ENCODE measurements at regions not wholly inside any gene's neighbourhood (a gene's known extent, or its start where the extent isn't known, plus 50 kb on each side); places are given as distances from the start of the nearest gene placed in this dataset.

GRCh38 chr9:29348999-29349398 lies 1775.7 kb upstream of the C9orf72 start:
- TF ChIP-seq CTCF (IDR thresholded peaks at IDR 0.05): no peak

GRCh38 chr9:29389421-29389820 lies 1816.1 kb upstream of the C9orf72 start:
- TF ChIP-seq CTCF (IDR thresholded peaks at IDR 0.05): no peak

- no peak for TF ChIP-seq CTCF (IDR thresholded peaks at IDR 0.05)
Observed at GRCh38 chr9:29390859-29391258, 1817.6 kb upstream of the C9orf72 start.

GRCh38 chr9:29393064-29393463 lies 1819.8 kb upstream of the C9orf72 start:
- TF ChIP-seq CTCF (IDR thresholded peaks at IDR 0.05): no peak

GRCh38 chr9:29394855-29395254 lies 1821.6 kb upstream of the C9orf72 start:
- TF ChIP-seq CTCF (IDR thresholded peaks at IDR 0.05): no peak

GRCh38 chr9:29397148-29397547 lies 1823.9 kb upstream of the C9orf72 start:
- no peak for TF ChIP-seq CTCF (IDR thresholded peaks at IDR 0.05)

GRCh38 chr9:29416204-29416603 lies 1842.9 kb upstream of the C9orf72 start:
- no peak for TF ChIP-seq CTCF (IDR thresholded peaks at IDR 0.05)

GRCh38 chr9:29422438-29422837 lies 1849.2 kb upstream of the C9orf72 start:
- TF ChIP-seq CTCF (IDR thresholded peaks at IDR 0.05): no peak
